SK-N-SH treated with all-trans-retinoic acid at 6 μM for 48 hours (cell line): ENCODE measurements at regions not wholly inside any gene's neighbourhood (a gene's known extent, or its start where the extent isn't known, plus 50 kb on each side); places are given as distances from the start of the nearest gene placed in this dataset.

Experiments used
- ATAC-seq: fragments of 200-7000 bp; cut with Tn5 transposase; 3 replicates; pipeline ENCODE4 v1.9.1; 2020; ENCODE audit warnings: mild to moderate bottlenecking, moderate library complexity
- ARNTL ChIP-seq: fragments of 450-650 bp; formaldehyde crosslinking; IDR thresholded peaks from 2 replicates; pipeline ENCODE4 v1.5.0; 2020; ENCODE audit warnings: low read depth, mild to moderate bottlenecking, moderate library complexity, borderline replicate concordance
- BACH2 ChIP-seq: fragments of 250-450 bp; sonication (Bioruptor Pico); IDR thresholded peaks from 2 replicates; pipeline ENCODE4 v1.9.0; 2021; ENCODE audit warnings: mild to moderate bottlenecking, borderline replicate concordance
- CSDC2 ChIP-seq: fragments of 250-450 bp; sonication (Bioruptor Pico); IDR thresholded peaks from 2 replicates; pipeline ENCODE4 v1.5.0; 2020; ENCODE audit warnings: mild to moderate bottlenecking, moderate library complexity
- ESRRG ChIP-seq: fragments of 250-450 bp; sonication (Bioruptor Pico); IDR thresholded peaks from 2 replicates; pipeline ENCODE4 v1.6.1; 2021; ENCODE audit warnings: mild to moderate bottlenecking
- GLIS3 ChIP-seq: fragments of 250-450 bp; sonication (Bioruptor Pico); IDR thresholded peaks from 2 replicates; pipeline ENCODE4 v1.5.0; 2020; ENCODE audit warnings: mild to moderate bottlenecking, moderate library complexity
- ISL1 ChIP-seq: fragments of 250-450 bp; sonication (Bioruptor Pico); IDR thresholded peaks from 2 replicates; pipeline ENCODE4 v2.1.2; 2022; ENCODE audit warnings: mild to moderate bottlenecking, moderate library complexity
- OSR1 ChIP-seq: fragments of 250-450 bp; sonication (Bioruptor Pico); IDR thresholded peaks from 2 replicates; pipeline ENCODE4 v1.8.0; 2022; ENCODE audit warnings: moderate library complexity, mild to moderate bottlenecking, inconsistent platforms
- PATZ1 ChIP-seq: fragments of 250-450 bp; sonication (Bioruptor Pico); IDR thresholded peaks from 2 replicates; pipeline ENCODE4 v1.8.0; 2020; ENCODE audit warnings: mild to moderate bottlenecking, moderate library complexity, borderline replicate concordance
- POU6F1 ChIP-seq: fragments of 250-450 bp; sonication (Bioruptor Pico); IDR thresholded peaks from 2 replicates; pipeline ENCODE4 v1.8.0; 2021; ENCODE audit warnings: low read depth, mild to moderate bottlenecking, moderate library complexity, borderline replicate concordance
- PPARA ChIP-seq: fragments of 250-450 bp; sonication (Bioruptor Pico); IDR thresholded peaks from 2 replicates; pipeline ENCODE4 v1.5.0; 2020; ENCODE audit warnings: mild to moderate bottlenecking, borderline replicate concordance
- RARB ChIP-seq: fragments of 250-450 bp; sonication (Bioruptor Pico); IDR thresholded peaks from 2 replicates; pipeline ENCODE4 v1.8.0; 2021; ENCODE audit warnings: mild to moderate bottlenecking, moderate library complexity
- SNAI2 ChIP-seq: fragments of 250-450 bp; sonication (Bioruptor Pico); IDR thresholded peaks from 2 replicates; pipeline ENCODE4 v1.5.0; 2020; ENCODE audit warnings: mild to moderate bottlenecking, moderate library complexity
- TCF4 ChIP-seq: fragments of 250-450 bp; sonication (Bioruptor Pico); IDR thresholded peaks from 2 replicates; pipeline ENCODE4 v1.8.0; 2021; ENCODE audit warnings: mild to moderate bottlenecking, moderate library complexity, borderline replicate concordance
- TOX ChIP-seq: fragments of 250-450 bp; sonication (Bioruptor Pico); IDR thresholded peaks from 2 replicates; pipeline ENCODE4 v1.8.0; 2021; ENCODE audit warnings: mild to moderate bottlenecking, moderate library complexity, borderline replicate concordance
- TSHZ2 ChIP-seq: fragments of 250-450 bp; sonication (Bioruptor Pico); IDR thresholded peaks from 2 replicates; pipeline ENCODE4 v1.5.0; 2020; ENCODE audit warnings: mild to moderate bottlenecking, moderate library complexity
- ZC3H10 ChIP-seq: fragments of 250-450 bp; sonication (Bioruptor Pico); IDR thresholded peaks from 2 replicates; pipeline ENCODE4 v1.5.1; 2021; ENCODE audit warnings: mild to moderate bottlenecking, moderate library complexity
- ZFP30 ChIP-seq: fragments of 450-650 bp; formaldehyde crosslinking; IDR thresholded peaks from 2 replicates; pipeline ENCODE4 v1.5.0; 2022; ENCODE audit warnings: mild to moderate bottlenecking, moderate library complexity
- ZNF565 ChIP-seq: fragments of 450-650 bp; formaldehyde crosslinking; conservative IDR thresholded peaks from 2 replicates; pipeline ENCODE4 v1.5.0; 2020; ENCODE audit warnings: low read depth, mild to moderate bottlenecking, moderate library complexity
- ZNF70 ChIP-seq: fragments of 450-650 bp; formaldehyde crosslinking; IDR thresholded peaks from 2 replicates; pipeline ENCODE4 v1.5.0; 2020; ENCODE audit warnings: mild to moderate bottlenecking, moderate library complexity
- ZNF8 ChIP-seq: fragments of 450-650 bp; formaldehyde crosslinking; IDR thresholded peaks from 2 replicates; pipeline ENCODE4 v1.5.0; 2020; ENCODE audit warnings: mild to moderate bottlenecking, moderate library complexity
- TF ChIP-seq, protein P1 (sequence below): fragments of 250-450 bp; sonication (Bioruptor Pico); IDR thresholded peaks from 2 replicates; pipeline ENCODE4 v1.5.1; 2021; ENCODE audit warnings: mild to moderate bottlenecking, moderate library complexity

- no peak for TF ChIP-seq ISL1
- no peak for TF ChIP-seq POU6F1 (CRISPR knock-in tag)
- no peak for TF ChIP-seq GLIS3 (CRISPR knock-in tag)
- no peak for TF ChIP-seq CSDC2 (CRISPR knock-in tag)
- TF ChIP-seq OSR1 (CRISPR knock-in tag), result no peak
- TF ChIP-seq SNAI2 (CRISPR knock-in tag), result no peak
- no peak for TF ChIP-seq ZFP30 (CRISPR knock-in tag)
- TF ChIP-seq ZC3H10 (CRISPR knock-in tag), result no peak
- no peak for TF ChIP-seq ZNF565 (CRISPR knock-in tag)
- TF ChIP-seq, protein P1, sequence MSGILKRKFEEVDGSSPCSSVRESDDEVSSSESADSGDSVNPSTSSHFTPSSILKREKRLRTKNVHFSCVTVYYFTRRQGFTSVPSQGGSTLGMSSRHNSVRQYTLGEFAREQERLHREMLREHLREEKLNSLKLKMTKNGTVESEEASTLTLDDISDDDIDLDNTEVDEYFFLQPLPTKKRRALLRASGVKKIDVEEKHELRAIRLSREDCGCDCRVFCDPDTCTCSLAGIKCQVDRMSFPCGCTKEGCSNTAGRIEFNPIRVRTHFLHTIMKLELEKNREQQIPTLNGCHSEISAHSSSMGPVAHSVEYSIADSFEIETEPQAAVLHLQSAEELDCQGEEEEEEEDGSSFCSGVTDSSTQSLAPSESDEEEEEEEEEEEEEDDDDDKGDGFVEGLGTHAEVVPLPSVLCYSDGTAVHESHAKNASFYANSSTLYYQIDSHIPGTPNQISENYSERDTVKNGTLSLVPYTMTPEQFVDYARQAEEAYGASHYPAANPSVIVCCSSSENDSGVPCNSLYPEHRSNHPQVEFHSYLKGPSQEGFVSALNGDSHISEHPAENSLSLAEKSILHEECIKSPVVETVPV (CRISPR knock-in tag), result no peak
- no peak for TF ChIP-seq RARB
- no peak for TF ChIP-seq TSHZ2
- no peak for TF ChIP-seq TCF4 (CRISPR knock-in tag)
- TF ChIP-seq ZNF70, result no peak
- TF ChIP-seq ESRRG (CRISPR knock-in tag), result no peak
- no peak for ATAC-seq
Observed at GRCh38 chr4:106869551-106869950, 166.6 kb downstream of the DKK2 start.

DNA sequence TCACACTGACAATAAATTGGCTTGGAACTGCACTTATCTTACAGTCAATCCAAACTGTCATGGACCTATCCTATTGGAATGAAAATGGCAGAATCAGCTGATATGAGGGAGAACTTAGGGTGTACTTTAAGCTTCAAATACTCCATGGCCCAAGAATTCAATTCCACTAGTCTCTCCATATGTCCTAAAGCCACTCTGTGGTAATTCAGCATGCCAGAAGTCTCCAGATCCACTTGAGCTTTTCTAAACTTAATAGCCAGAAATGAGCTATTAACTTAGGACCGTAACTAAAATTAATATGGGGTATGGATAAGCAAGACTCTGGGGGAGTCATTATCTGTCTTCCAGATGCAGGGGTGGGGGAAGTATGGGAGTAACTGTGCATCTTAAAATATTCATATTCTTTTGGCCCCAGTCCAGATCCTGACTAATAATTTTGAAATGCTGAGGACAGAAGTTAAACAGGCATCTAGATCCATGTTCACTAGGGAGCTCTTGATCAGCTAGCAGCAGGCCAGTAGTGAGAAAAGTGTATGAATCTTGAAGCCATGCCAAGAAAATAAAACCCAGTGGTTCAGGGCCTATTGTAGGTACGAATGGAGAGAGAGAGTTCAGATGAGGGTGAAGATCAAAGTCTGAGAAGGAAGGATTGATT is 167.6 kb downstream of the DKK2 start:
- peak; percentile 86 for ATAC-seq
- TF ChIP-seq RARB, result no peak
- TF ChIP-seq SNAI2 (CRISPR knock-in tag), result no peak
- no peak for TF ChIP-seq PATZ1 (CRISPR knock-in tag)
- no peak for TF ChIP-seq ZC3H10 (CRISPR knock-in tag)

DNA sequence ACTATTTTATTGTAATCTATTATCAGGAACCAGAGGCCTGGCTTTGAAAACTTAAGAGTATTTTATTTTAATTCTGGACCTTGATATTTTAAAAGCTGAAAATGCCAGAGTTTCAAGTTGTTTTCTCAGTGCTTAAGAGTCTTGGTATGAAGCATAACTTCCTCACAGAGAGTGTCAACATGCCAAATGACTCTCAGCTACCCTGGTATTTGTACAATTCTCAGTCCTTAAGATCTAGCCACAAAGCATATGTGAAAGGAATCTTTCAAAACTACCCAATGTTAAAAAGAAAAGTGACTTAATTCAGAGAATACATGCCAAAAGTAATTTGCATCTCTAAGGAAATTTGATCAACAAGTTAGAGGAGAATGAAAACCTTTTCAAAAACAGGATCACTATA is 171.9 kb downstream of the DKK2 start:
- ATAC-seq, result peak; percentile 93
- TF ChIP-seq SNAI2 (CRISPR knock-in tag), result no peak
- TF ChIP-seq TOX, result peak; percentile 35
- 0 out of 2 replicates have a peak, but pooled peaks have one; percentile 37 for TF ChIP-seq RARB
- TF ChIP-seq ZC3H10 (CRISPR knock-in tag), result peak; percentile 28; the same call in 1 of the 2 replicates
- no peak for TF ChIP-seq BACH2
- TF ChIP-seq ZNF8, result no peak

DNA sequence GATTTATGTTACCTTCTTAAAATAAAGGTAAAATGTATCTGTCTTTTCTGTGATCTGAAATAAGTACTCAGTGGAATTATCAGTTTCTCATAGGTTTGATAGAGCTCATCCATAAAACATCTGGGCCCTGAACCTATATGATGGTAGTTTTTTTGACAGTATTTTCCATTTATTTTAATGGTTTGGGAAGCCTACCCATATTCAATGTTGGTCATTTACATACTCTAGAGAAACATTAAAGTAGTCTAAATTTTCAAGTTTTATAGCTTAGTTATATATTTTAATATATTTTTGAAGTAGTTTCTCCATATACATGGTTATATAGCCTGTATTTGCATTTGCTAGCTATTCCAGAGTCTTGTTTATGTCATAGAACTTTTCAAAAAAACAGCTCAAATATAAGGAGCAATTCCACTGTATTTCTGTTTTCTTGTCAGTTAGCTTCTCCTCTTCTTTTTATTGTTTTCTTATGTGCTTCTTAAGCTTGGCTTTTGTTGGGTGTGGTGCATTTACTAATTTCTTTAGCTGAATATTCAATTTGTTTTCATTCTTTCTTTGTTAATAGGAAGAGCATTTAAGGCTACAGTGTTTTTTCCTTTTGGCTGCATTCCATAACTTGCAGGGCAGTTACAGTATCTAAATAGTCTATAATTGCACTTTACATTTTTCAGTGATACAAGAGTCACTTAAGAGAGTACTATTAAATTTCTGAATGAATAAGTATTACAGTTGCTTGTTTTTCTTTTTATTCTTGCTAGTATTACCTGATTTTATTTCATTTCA is 181.4 kb downstream of the DKK2 start:
- TF ChIP-seq ISL1, result peak; percentile 90
- TF ChIP-seq ZFP30 (CRISPR knock-in tag), result no peak
- TF ChIP-seq ARNTL (CRISPR knock-in tag), result no peak
- TF ChIP-seq PPARA (CRISPR knock-in tag), result no peak
- peak; percentile 61 for ATAC-seq
